ENCODE measurements at regions not wholly inside any gene's neighbourhood (a gene's known extent, or its start where the extent isn't known, plus 50 kb on each side); places are given as distances from the start of the nearest gene placed in this dataset.
"Not testable (repeated sequence)": the region's sequence is repeated elsewhere in the genome, so short reads cannot be mapped to it uniquely, and the experiment has no call there.

GRCh38 chr5:155696362-155696761, 630.6 kb upstream of the SGCD start:
- DNase-seq: no peak
- H3K9me3 ChIP-seq: no peaks in the 10 kb centered on the region
- TF ChIP-seq CTCF (IDR thresholded peaks at IDR 0.05): no peak
- H3K36me3 ChIP-seq (ENCODE audit: low read depth): no peaks in the 10 kb centered on the region
- ATAC-seq: no peak
- H3K4me3 ChIP-seq: no peak overlapping the region
- intact Hi-C loops (cut with DNase I, micrococcal nuclease): no loop called here
- no peaks in the 10 kb centered on the region for H3K4me1 ChIP-seq (ENCODE audit: low read depth)

GRCh38 chr5:155697236-155697635, 629.7 kb upstream of the SGCD start:
- H3K9me3 ChIP-seq: no peaks in the 10 kb centered on the region
- ATAC-seq: no peak
- intact Hi-C loops (cut with DNase I, micrococcal nuclease): no loop called here
- H3K36me3 ChIP-seq (ENCODE audit: low read depth): no peaks in the 10 kb centered on the region
- TF ChIP-seq CTCF (IDR thresholded peaks at IDR 0.05): no peak
- no peak for DNase-seq
- H3K4me1 ChIP-seq (ENCODE audit: low read depth): no peaks in the 10 kb centered on the region
- H3K4me3 ChIP-seq: no peak overlapping the region

GRCh38 chr5:155699385-155699784, 627.6 kb upstream of the SGCD start:
- ATAC-seq (no peak), DNase-seq (peak in 1 of 3 donors; percentile 4)
- intact Hi-C loops (cut with DNase I, micrococcal nuclease): no loop called here
- Histone ChIP-seq H3K9me3 (no peaks in the 10 kb centered on the region), H3K36me3 (ENCODE audit: low read depth) (no peaks in the 10 kb centered on the region), H3K4me1 (ENCODE audit: low read depth) (no peaks in the 10 kb centered on the region), H3K4me3 (no peak overlapping the region)
- TF ChIP-seq CTCF (IDR thresholded peaks at IDR 0.05): no peak

GRCh38 chr5:155700333-155700732, 626.6 kb upstream of the SGCD start:
- Histone ChIP-seq H3K36me3 (ENCODE audit: low read depth) (no peaks in the 10 kb centered on the region), H3K4me1 (ENCODE audit: low read depth) (no peaks in the 10 kb centered on the region), H3K9me3 (no peaks in the 10 kb centered on the region), H3K4me3 (no peak overlapping the region)
- DNase-seq (no peak), ATAC-seq (no peak)
- intact Hi-C loops (cut with DNase I, micrococcal nuclease): no loop called here
- no peak for TF ChIP-seq CTCF (IDR thresholded peaks at IDR 0.05)

GRCh38 chr5:155711882-155712281, 615.1 kb upstream of the SGCD start:
- no peaks in the 10 kb centered on the region for H3K36me3 ChIP-seq (ENCODE audit: low read depth)
- TF ChIP-seq CTCF (IDR thresholded peaks at IDR 0.05): no peak
- no peak for ATAC-seq
- intact Hi-C loops (cut with DNase I, micrococcal nuclease): no loop called here
- H3K4me1 ChIP-seq (ENCODE audit: low read depth): no peaks in the 10 kb centered on the region
- no peaks in the 10 kb centered on the region for H3K9me3 ChIP-seq
- no peak for DNase-seq
- no peak overlapping the region for H3K4me3 ChIP-seq

- intact Hi-C loops (cut with DNase I, micrococcal nuclease); H3K36me3 ChIP-seq (ENCODE audit: low read depth); H3K4me3 ChIP-seq; ATAC-seq; H3K4me1 ChIP-seq (ENCODE audit: low read depth); H3K9me3 ChIP-seq; DNase-seq: not testable (repeated sequence)
These were observed 612.5 kb upstream of the SGCD start for GRCh38 chr5:155714435-155714834.

Measured in mucosa of descending colon (tissue), 3 donors.